ENCODE measurements at regions not wholly inside any gene's neighbourhood (a gene's known extent, or its start where the extent isn't known, plus 50 kb on each side); places are given as distances from the start of the nearest gene placed in this dataset.

DNA sequence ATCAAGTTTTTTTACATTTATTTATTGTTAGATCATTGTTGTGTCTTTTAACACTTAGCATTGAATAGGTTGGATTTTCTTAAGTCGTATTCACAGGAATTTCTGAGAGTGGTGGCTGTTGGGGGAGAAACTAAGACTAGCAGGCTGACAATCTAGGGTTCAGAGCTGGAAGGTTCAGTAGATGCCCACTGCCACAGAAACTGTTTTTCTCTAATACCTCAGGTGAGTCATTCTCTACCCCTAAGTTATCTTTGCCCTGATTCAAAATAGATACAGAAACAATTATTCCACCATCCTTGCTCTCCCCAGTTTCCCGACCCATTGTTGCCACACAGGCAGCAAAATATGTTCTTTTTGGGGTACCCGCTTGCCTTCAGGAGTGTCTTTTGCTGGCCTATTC lies 870.8 kb upstream of the ID2 start:
- WGBS, 3 donors = 96 to 97% (median 97%) methylated on average over 3 of the region's 3 CpGs
- H3K27ac ChIP-seq (ENCODE audit: low read depth, low read length) = no peak overlapping the region

- 89 to 94% (median 90%) methylated on average over 2 of the region's 2 CpGs for WGBS, 3 donors
- H3K27ac ChIP-seq (ENCODE audit: low read depth, low read length) = no peak overlapping the region
Observed at GRCh38 chr2:7812231-7812995, 869.4 kb upstream of the ID2 start.

- 82 to 87% (median 84%) methylated on average over 9 of the region's 9 CpGs for WGBS, 3 donors
- H3K27ac ChIP-seq (ENCODE audit: low read depth, low read length) = no peak overlapping the region
Observed at GRCh38 chr2:7813541-7814292, 868.1 kb upstream of the ID2 start.

GRCh38 chr2:7815726-7816125 lies 866.1 kb upstream of the ID2 start:
- 41 to 78% (median 76%) methylated on average over 3 of the region's 3 CpGs for WGBS, 3 donors
- no peak overlapping the region for H3K27ac ChIP-seq (ENCODE audit: low read depth, low read length)

GRCh38 chr2:7816233-7816632 lies 865.6 kb upstream of the ID2 start:
- 83 to 89% (median 88%) methylated on average over 7 of the region's 7 CpGs for WGBS, 3 donors
- H3K27ac ChIP-seq (ENCODE audit: low read depth, low read length) = no peak overlapping the region

- no peak overlapping the region for H3K27ac ChIP-seq (ENCODE audit: low read depth, low read length)
- WGBS, 3 donors = 93 to 96% (median 95%) methylated on average over 2 of the region's 2 CpGs
Observed at GRCh38 chr2:7816944-7817343, 864.9 kb upstream of the ID2 start.

GRCh38 chr2:7819316-7819715 lies 862.5 kb upstream of the ID2 start:
- H3K27ac ChIP-seq (ENCODE audit: low read depth, low read length) = no peak overlapping the region
- 92 to 96% (median 94%) methylated on average over 5 of the region's 5 CpGs for WGBS, 3 donors

GRCh38 chr2:7819850-7820249 lies 862.0 kb upstream of the ID2 start:
- WGBS, 3 donors = 83 to 92% (median 87%) methylated on average over 4 of the region's 4 CpGs
- no peak overlapping the region for H3K27ac ChIP-seq (ENCODE audit: low read depth, low read length)

DNA sequence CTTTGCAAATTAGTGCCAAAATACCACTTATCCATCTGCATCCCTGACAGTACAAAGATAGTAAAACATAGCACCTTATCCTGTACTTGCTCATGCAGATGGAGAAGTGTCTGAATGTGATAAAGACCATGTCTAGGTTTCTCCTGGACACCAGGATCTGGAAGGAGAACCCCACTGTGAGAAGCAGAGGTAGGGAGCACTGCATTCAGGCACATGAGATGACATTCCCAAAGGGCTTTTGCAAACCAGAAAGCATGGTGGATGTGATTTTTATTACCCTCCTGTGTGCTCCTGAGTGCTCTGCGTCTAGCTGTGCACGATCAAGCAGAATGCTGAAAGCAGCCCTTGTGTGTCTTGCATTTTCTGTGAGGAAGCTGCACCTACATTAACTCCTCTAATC lies 857.6 kb upstream of the ID2 start:
- H3K27ac ChIP-seq (ENCODE audit: low read depth, low read length) = no peak overlapping the region
- 88 to 96% (median 94%) methylated on average over 2 of the region's 2 CpGs for WGBS, 3 donors

GRCh38 chr2:7825591-7826312 lies 856.1 kb upstream of the ID2 start:
- H3K27ac ChIP-seq (ENCODE audit: low read depth, low read length) = no peak overlapping the region
- WGBS, 3 donors = 73 to 82% (median 79%) methylated on average over 9 of the region's 9 CpGs

GRCh38 chr2:7826656-7827055 lies 855.2 kb upstream of the ID2 start:
- H3K27ac ChIP-seq (ENCODE audit: low read depth, low read length) = no peak overlapping the region
- 87 to 93% (median 93%) methylated on average over 4 of the region's 4 CpGs for WGBS, 3 donors

DNA sequence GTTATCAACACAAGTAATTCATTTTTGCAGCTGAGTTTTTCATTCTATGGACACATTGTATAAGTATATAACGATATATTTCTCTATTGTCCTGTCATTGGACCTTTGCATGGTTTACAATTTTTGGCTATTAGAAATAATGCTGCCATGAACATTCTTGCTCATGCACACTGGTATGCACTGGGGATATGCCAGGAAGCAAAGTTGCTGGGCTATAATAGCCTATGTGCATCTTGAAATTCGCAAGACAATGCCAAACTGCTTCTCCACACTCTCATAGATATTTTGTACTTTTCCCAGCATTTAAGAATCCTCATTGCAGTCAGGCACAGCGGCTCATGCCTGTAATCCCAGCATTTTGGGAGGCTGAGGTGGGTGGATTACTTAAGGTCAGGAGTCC lies 852.6 kb upstream of the ID2 start:
- no peak overlapping the region for H3K27ac ChIP-seq (ENCODE audit: low read depth, low read length)
- WGBS, 3 donors = 94 to 98% (median 94%) methylated on average over 3 of the region's 3 CpGs

GRCh38 chr2:7830616-7831015 lies 851.2 kb upstream of the ID2 start:
- 80 to 86% (median 81%) methylated on average over 2 of the region's 2 CpGs for WGBS, 3 donors
- H3K27ac ChIP-seq (ENCODE audit: low read depth, low read length) = no peak overlapping the region

- no peak overlapping the region for H3K27ac ChIP-seq (ENCODE audit: low read depth, low read length)
- WGBS, 3 donors = 51 to 74% (median 61%) methylated on average over 3 of the region's 3 CpGs
Observed at GRCh38 chr2:7835151-7835550, 846.7 kb upstream of the ID2 start.

- 48 to 71% (median 52%) methylated on average over 12 of the region's 12 CpGs for WGBS, 3 donors
- no peak overlapping the region for H3K27ac ChIP-seq (ENCODE audit: low read depth, low read length)
Observed at GRCh38 chr2:7835693-7836680, 845.9 kb upstream of the ID2 start.

- H3K27ac ChIP-seq (ENCODE audit: low read depth, low read length) = no peak overlapping the region
- WGBS, 3 donors = 48 to 65% (median 55%) methylated on average over 2 of the region's 2 CpGs
Observed at GRCh38 chr2:7837237-7837760, 844.6 kb upstream of the ID2 start.

GRCh38 chr2:7838669-7839068 lies 843.2 kb upstream of the ID2 start:
- H3K27ac ChIP-seq (ENCODE audit: low read depth, low read length) = no peak overlapping the region
- WGBS, 3 donors = 86 to 90% (median 88%) methylated on average over 4 of the region's 4 CpGs

All from adipose tissue (tissue), 3 donors.